A549 (cell line): ENCODE measurements at regions not wholly inside any gene's neighbourhood (a gene's known extent, or its start where the extent isn't known, plus 50 kb on each side); places are given as distances from the start of the nearest gene placed in this dataset.

Experiments used
- ATAC-seq, 2 experiments: fragments of 200-7000 bp in 1 of 2; fragments of >200 bp in 1 of 2; cut with Nextera tagmentation in 1 of 2; cut with Tn5 transposase in 1 of 2; 3 replicates each; pipeline versions ENCODE4 v1.8.0 to v1.9.1; 2018 to 2020; ENCODE audit warnings: mild to moderate bottlenecking in 1 of 2, moderate library complexity in 1 of 2
- CTCF ChIA-PET: fragments of 300-600 bp; sonication (Branson Sonifier 250); formaldehyde crosslinking; extraction: SDS; loops from one replicate; lab custom pipeline; 2021; ENCODE audit warnings: antibody characterized with exemption, inconsistent platforms; lab: Yijun Ruan, JAX
- POLR2A ChIA-PET: fragments of 350-600 bp; formaldehyde crosslinking; extraction: SDS; loops from one replicate; lab custom pipeline; 2021; ENCODE audit warnings: antibody characterized with exemption, inconsistent platforms; lab: Yijun Ruan, JAX
- DNase-seq, 2 experiments: peaks; one replicate each; pipeline versions ENCODE4 v3.0.0 to v3.0.0-alpha.2; 2011 to 2016; ENCODE audit warnings: low read depth in 1 of 2, low spot score in 1 of 2
- FAIRE-seq: peaks from 2 replicates; lab custom pipeline; 2011; peaks lifted over from hg19 to GRCh38; lab: Jason Lieb, UNC
- H3K27ac ChIP-seq, 2 experiments: fragments of >200 bp; sonication (Bioruptor Twin); formaldehyde crosslinking; 3 replicates each; pipeline ENCODE4 v1.5.1; 2016 to 2017
- H3K4me1 ChIP-seq: fragments of >200 bp; sonication (Bioruptor Twin); formaldehyde crosslinking; 3 replicates; pipeline ENCODE4 v1.6.1; 2016
- H3K4me2 ChIP-seq: fragments of >200 bp; sonication (Bioruptor Twin); formaldehyde crosslinking; 3 replicates; pipeline ENCODE4 v1.6.1; 2016
- H3K4me3 ChIP-seq: fragments of >200 bp; sonication (Bioruptor Twin); formaldehyde crosslinking; 3 replicates; pipeline ENCODE4 v1.5.1; 2016
- H3K9me3 ChIP-seq: fragments of >200 bp; sonication (Bioruptor Twin); formaldehyde crosslinking; 3 replicates; pipeline ENCODE4 v1.6.1; 2016
- BHLHE40 ChIP-seq: IDR thresholded peaks from 2 replicates; pipeline ENCODE4 v1.6.1; 2012; ENCODE audit warnings: low read depth, low read length, inconsistent platforms
- CBX8 ChIP-seq: fragments of 200-600 bp; sonication (generic); IDR thresholded peaks from 2 replicates; pipeline ENCODE4 v1.6.1; 2016
- CEBPB ChIP-seq, 2 experiments: fragments of >200 bp in 1 of 2; sonication (Bioruptor Twin) in 1 of 2; formaldehyde crosslinking in 1 of 2; IDR thresholded peaks; 2 replicates each; pipeline ENCODE4 v1.6.1; 2012 to 2016
- CHD2 ChIP-seq: fragments of 150-350 bp; IDR thresholded peaks from 2 replicates; pipeline ENCODE4 v1.6.1; 2014; ENCODE audit warnings: low read length; ENCODE audit not compliant: partially characterized antibody
- CHD4 ChIP-seq: fragments of 200-600 bp; sonication (generic); IDR thresholded peaks from 2 replicates; pipeline ENCODE4 v1.6.1; 2016; ENCODE audit warnings: antibody characterized with exemption, mild to moderate bottlenecking, borderline replicate concordance
- E2F6 ChIP-seq: IDR thresholded peaks from 2 replicates; pipeline ENCODE4 v1.6.1; 2012; ENCODE audit warnings: low read depth, borderline replicate concordance
- ESRRA ChIP-seq: fragments of 150-350 bp; IDR thresholded peaks from 2 replicates; pipeline ENCODE4 v1.6.1; 2014; ENCODE audit warnings: mild to moderate bottlenecking, low read length, borderline replicate concordance
- FOXS1 ChIP-seq: fragments of 250-450 bp; sonication (Bioruptor Pico); IDR thresholded peaks from 2 replicates; pipeline ENCODE4 v1.5.0; 2020; ENCODE audit warnings: mild to moderate bottlenecking, moderate library complexity
- HES2 ChIP-seq: fragments of >200 bp; sonication (Bioruptor Twin); formaldehyde crosslinking; IDR thresholded peaks from 2 replicates; pipeline ENCODE4 v1.6.1; 2016
- HEYL ChIP-seq: fragments of 250-450 bp; sonication (Bioruptor Pico); IDR thresholded peaks from 2 replicates; pipeline ENCODE4 v1.8.0; 2021; ENCODE audit warnings: mild to moderate bottlenecking, moderate library complexity
- HMGXB4 ChIP-seq: fragments of 250-450 bp; sonication (Bioruptor Pico); IDR thresholded peaks from 2 replicates; pipeline ENCODE4 v1.5.0; 2021; ENCODE audit warnings: mild to moderate bottlenecking, moderate library complexity, borderline replicate concordance
- HOXB13 ChIP-seq: fragments of 250-450 bp; sonication (Bioruptor Pico); IDR thresholded peaks from 2 replicates; pipeline ENCODE4 v1.5.0; 2020; ENCODE audit warnings: low read depth, mild to moderate bottlenecking, moderate library complexity
- JUNB ChIP-seq: fragments of >200 bp; sonication (Bioruptor Twin); formaldehyde crosslinking; IDR thresholded peaks from 2 replicates; pipeline ENCODE4 v1.6.1; 2016
- MAFK ChIP-seq: fragments of 450-650 bp; IDR thresholded peaks from 2 replicates; pipeline ENCODE4 v1.6.1; 2014; ENCODE audit not compliant: partially characterized antibody
- MAZ ChIP-seq: fragments of 150-350 bp; IDR thresholded peaks from 2 replicates; pipeline ENCODE4 v1.6.1; 2014; ENCODE audit warnings: antibody characterized with exemption, low read depth, low read length, borderline replicate concordance
- MYC ChIP-seq: IDR thresholded peaks from 2 replicates; pipeline ENCODE4 v1.6.1; 2012; ENCODE audit warnings: mild to moderate bottlenecking, inconsistent platforms, low read length, improper control_type of control experiment, borderline replicate concordance
- NFE2L2 ChIP-seq: fragments of 150-350 bp; conservative IDR thresholded peaks from 2 replicates; pipeline ENCODE4 v1.6.1; 2014; ENCODE audit warnings: low read length
- PBX3 ChIP-seq: IDR thresholded peaks from 2 replicates; pipeline ENCODE4 v1.6.1; 2012
- RARB ChIP-seq: fragments of 250-450 bp; sonication (Bioruptor Pico); IDR thresholded peaks from 2 replicates; pipeline ENCODE4 v1.8.0; 2021; ENCODE audit warnings: mild to moderate bottlenecking, moderate library complexity
- REST ChIP-seq: fragments of 200-600 bp; sonication (generic); IDR thresholded peaks from 2 replicates; pipeline ENCODE4 v1.6.1; 2016; ENCODE audit warnings: antibody characterized with exemption, mild to moderate bottlenecking, moderate library complexity
- SMC3 ChIP-seq: fragments of >200 bp; sonication (Bioruptor Twin); formaldehyde crosslinking; IDR thresholded peaks from 3 replicates; pipeline ENCODE4 v1.6.1; 2018; ENCODE audit warnings: inconsistent platforms
- SREBF2 ChIP-seq: fragments of 450-650 bp; IDR thresholded peaks from 2 replicates; pipeline ENCODE4 v1.6.1; 2014; ENCODE audit warnings: mild to moderate bottlenecking, moderate library complexity
- TP53 ChIP-seq: fragments of 250-450 bp; sonication (Bioruptor Pico); IDR thresholded peaks from 2 replicates; pipeline ENCODE4 v1.5.0; 2021; ENCODE audit warnings: mild to moderate bottlenecking, moderate library complexity
- USF2 ChIP-seq: fragments of 450-650 bp; IDR thresholded peaks from 2 replicates; pipeline ENCODE4 v1.6.1; 2014; ENCODE audit warnings: antibody characterized with exemption
- WGBS: methylation state at CpG from one replicate; pipeline ENCODE4 v1.1.6; 2017; ENCODE audit errors: missing lambda C conversion rate; 5-methylcytosine and 5-hydroxymethylcytosine counted together

- Histone ChIP-seq H3K9me3 (0 out of 3 replicates have a peak, but pooled peaks cover 9% of the 10 kb centered on the region), H3K4me2 (no peak overlapping the region), H3K4me1 (no peaks in the 10 kb centered on the region), H3K4me3 (no peak overlapping the region), H3K27ac (no peak overlapping the region)
- DNase-seq (no peak), ATAC-seq (no peak), FAIRE-seq (no peak)
- ChIA-PET POLR2A (no interaction called here), CTCF (no interaction called here)
- 89% methylated on average over 2 of the region's 2 CpGs for WGBS
- no peak for TF ChIP-seq MYC
- no peak for TF ChIP-seq JUNB
- no peak for TF ChIP-seq ESRRA
Observed at GRCh38 chr4:176875446-176875930, 82.8 kb upstream of the VEGFC start.

- Histone ChIP-seq H3K4me2 (no peak overlapping the region), H3K4me3 (no peak overlapping the region), H3K27ac (peak overlapping the region; percentile 32 to 52; a peak in 4 of 6 replicates), H3K9me3 (0 out of 3 replicates have a peak, but pooled peaks cover 6% of the 10 kb centered on the region), H3K4me1 (peaks cover 18% of the 10 kb centered on the region)
- ATAC-seq (no peak), DNase-seq (peak in 1 of 2 experiments; percentile 12), FAIRE-seq (no peak)
- 81% methylated on average over 4 of the region's 4 CpGs for WGBS
- TF ChIP-seq TP53 (CRISPR knock-in tag): no peak
- TF ChIP-seq RARB (CRISPR knock-in tag): no peak
- no peak for TF ChIP-seq MAZ
- TF ChIP-seq REST: no peak
- no peak for TF ChIP-seq PBX3
- TF ChIP-seq NFE2L2: peak; percentile 96
- TF ChIP-seq BHLHE40: no peak
- TF ChIP-seq CHD2: no peak
- no peak for TF ChIP-seq FOXS1 (CRISPR knock-in tag)
- no peak for TF ChIP-seq HEYL (CRISPR knock-in tag)
- TF ChIP-seq USF2: no peak
- TF ChIP-seq JUNB: no peak
- TF ChIP-seq CEBPB (IDR thresholded peaks at IDR 0.05): no peak
- no peak for TF ChIP-seq CBX8
- TF ChIP-seq MAFK: peak; percentile 93
- ChIA-PET CTCF (interaction anchor here (1.7 kb wide), 1 partner anchor 168 kb away, joined by 4 read pairs; no protein-coding TSS in a partner anchor), POLR2A (no interaction called here)
Observed at GRCh38 chr4:176879380-176880116, 86.8 kb upstream of the VEGFC start.

GRCh38 chr4:176882206-176882605 lies 89.5 kb upstream of the VEGFC start:
- ChIA-PET CTCF (interaction anchor here (1.0 to 2.0 kb wide), 2 partner anchors 82 to 165 kb away, joined by 3 to 4 read pairs; no protein-coding TSS in a partner anchor), POLR2A (no interaction called here)
- FAIRE-seq (no peak), ATAC-seq (no peak), DNase-seq (no peak)
- WGBS: 87% methylated on average over 2 of the region's 2 CpGs
- Histone ChIP-seq H3K9me3 (0 out of 3 replicates have a peak, but pooled peaks cover 6% of the 10 kb centered on the region), H3K4me1 (peaks cover 25% of the 10 kb centered on the region), H3K4me3 (no peak overlapping the region), H3K27ac (peak overlapping the region; percentile 70 to 76; a peak in 4 of 6 replicates), H3K4me2 (peak overlapping the region; percentile 81; the same call in 1 of the 3 replicates)
- TF ChIP-seq SMC3 (no peak), HMGXB4 (CRISPR knock-in tag) (no peak), HES2 (no peak), E2F6 (no peak), SREBF2 (no peak), CHD4 (no peak), HOXB13 (CRISPR knock-in tag) (no peak)
